Psoas muscle (tissue), 7 donors: ENCODE measurements at regions not wholly inside any gene's neighbourhood (a gene's known extent, or its start where the extent isn't known, plus 50 kb on each side); places are given as distances from the start of the nearest gene placed in this dataset.

Experiments used
- ATAC-seq, 4 donors: fragments of 200-7000 bp; cut with Tn5 transposase; one replicate each; pipeline ENCODE4 v1.9.1; 2020; ENCODE audit warnings: moderate library complexity in 3 of 4, mild to moderate bottlenecking in 2 of 4
- DNase-seq, 2 donors: peaks; one replicate each; pipeline ENCODE4 v3.0.0-alpha.2; 2020
- H3K27ac ChIP-seq: fragments of 200-600 bp; one replicate; pipeline ENCODE4 v1.8.0; 2022
- H3K27me3 ChIP-seq, 3 donors: fragments of 200-600 bp in 1 of 3; one replicate each; pipeline versions ENCODE4 v1.6.1 to v1.8.0; 2013 to 2022; ENCODE audit warnings: low read length in 2 of 3, mild to moderate bottlenecking in 2 of 3, moderate library complexity in 1 of 3; ENCODE audit not compliant: insufficient read depth in 3 of 3
- H3K36me3 ChIP-seq, 2 donors: fragments of 200-600 bp in 1 of 2; one replicate each; pipeline versions ENCODE4 v1.6.1 to v1.8.0; 2013 to 2022; ENCODE audit warnings: low read depth in 1 of 2, mild to moderate bottlenecking in 1 of 2, moderate library complexity in 1 of 2; ENCODE audit not compliant: insufficient read depth in 1 of 2
- H3K4me1 ChIP-seq: fragments of 200-600 bp; one replicate; pipeline ENCODE4 v1.8.0; 2022
- H3K4me3 ChIP-seq: fragments of 200-600 bp; one replicate; pipeline ENCODE4 v1.8.0; 2022; ENCODE audit warnings: mild to moderate bottlenecking
- H3K9me3 ChIP-seq: fragments of 200-600 bp; one replicate; pipeline ENCODE4 v1.8.0; 2022
- CTCF ChIP-seq: fragments of 200-600 bp; IDR thresholded peaks from one replicate; pipeline ENCODE4 v1.8.0; 2022; ENCODE audit warnings: antibody characterized with exemption
- whole genome bisulfite sequencing, 3 donors: extraction: QIAGEN DNeasy Blood & Tissue Kit; methylation state at CpG; one replicate each; pipeline versions ENCODE4 v1.1.6 to v1.1.7; 2013; 5-methylcytosine and 5-hydroxymethylcytosine counted together
- intact Hi-C, 2 donors: fragments of 100-400 bp; cut with DNase I; formaldehyde crosslinking; loops; one replicate each; pipeline versions ENCODE4 v1.11.0 to v1.14.2; 2022
- donor health status: healthy with polysubstance abuse.
- donor health status: DM: no; HTN: no; CAD: no; lungs with moderate emphysema.
- donor health status: Bipolar disorder and iron deficiency.
- donor health status: healthy.
- donor health status: DM: yes; HTN: yes; CAD: no.
- donor health status: DM: no; HTN: no; CAD: no.
- donor health status: DM: yes; HTN: yes; CAD: no.

GRCh38 chr1:221363039-221363438, 378.9 kb downstream of the DUSP10 start:
- no peaks in the 10 kb centered on the region for H3K27me3 ChIP-seq
- WGBS, 3 donors: 80 to 87% (median 85%) methylated on average over 2 of the region's 2 CpGs
- no peak for TF ChIP-seq CTCF
- intact Hi-C loops: no loop called here
- no peak for ATAC-seq
- H3K9me3 ChIP-seq: no peaks in the 10 kb centered on the region
- H3K4me3 ChIP-seq: no peak overlapping the region
- H3K27ac ChIP-seq: no peak overlapping the region
- no peak for DNase-seq
- no peaks in the 10 kb centered on the region for H3K36me3 ChIP-seq
- no peaks in the 10 kb centered on the region for H3K4me1 ChIP-seq

- 60 to 68% (median 60%) methylated on average over 3 of the region's 3 CpGs for whole genome bisulfite sequencing, 3 donors
- intact Hi-C loops: no loop called here
- ATAC-seq: no peak
Observed at GRCh38 chr1:221366495-221367110, 375.3 kb downstream of the DUSP10 start.

GRCh38 chr1:221371705-221372104, 370.2 kb downstream of the DUSP10 start:
- Histone ChIP-seq H3K4me1 (no peaks in the 10 kb centered on the region), H3K27ac (no peak overlapping the region), H3K27me3 (peaks cover 0 to 2% (median 0%) of the 10 kb centered on the region in 3 donors), H3K36me3 (no peaks in the 10 kb centered on the region), H3K4me3 (no peak overlapping the region), H3K9me3 (no peaks in the 10 kb centered on the region)
- ATAC-seq (no peak), DNase-seq (no peak)
- WGBS, 3 donors: 42 to 53% (median 52%) methylated on average over 3 of the region's 3 CpGs
- no peak for TF ChIP-seq CTCF
- intact Hi-C loops: no loop called here

More at GRCh38 chr1:221366495-221367110, 375.3 kb downstream of the DUSP10 start:
- Histone ChIP-seq H3K9me3 (no peaks in the 10 kb centered on the region), H3K27me3 (no peaks in the 10 kb centered on the region), H3K4me3 (no peak overlapping the region), H3K4me1 (no peaks in the 10 kb centered on the region), H3K36me3 (no peaks in the 10 kb centered on the region), H3K27ac (no peak overlapping the region)
- no peak for TF ChIP-seq CTCF
- DNase-seq: no peak

- Histone ChIP-seq H3K27ac (no peak overlapping the region), H3K36me3 (no peaks in the 10 kb centered on the region), H3K27me3 (peaks cover 0 to 2% (median 0%) of the 10 kb centered on the region in 3 donors), H3K4me3 (no peak overlapping the region), H3K9me3 (no peaks in the 10 kb centered on the region), H3K4me1 (no peaks in the 10 kb centered on the region)
- TF ChIP-seq CTCF: no peak
- ATAC-seq (no peak), DNase-seq (no peak)
- 97 to 99% (median 98%) methylated on average over 1 of the region's 1 CpG for WGBS, 3 donors
- intact Hi-C loops: no loop called here
Observed at GRCh38 chr1:221373795-221374194, 368.1 kb downstream of the DUSP10 start.

- Histone ChIP-seq H3K4me1 (no peaks in the 10 kb centered on the region), H3K36me3 (no peaks in the 10 kb centered on the region), H3K27ac (no peak overlapping the region), H3K27me3 (peaks cover 0 to 2% (median 0%) of the 10 kb centered on the region in 3 donors), H3K9me3 (no peaks in the 10 kb centered on the region), H3K4me3 (no peak overlapping the region)
- no peak for TF ChIP-seq CTCF
- intact Hi-C loops: no loop called here
- ATAC-seq: no peak
- WGBS, 3 donors: 64 to 71% (median 64%) methylated on average over 5 of the region's 5 CpGs
- no peak for DNase-seq
Observed at GRCh38 chr1:221376286-221376685, 365.6 kb downstream of the DUSP10 start.
